Activated T-helper 1 cell treated with anti-CD3 and anti-CD28 coated beads, Interleukin-12 subunit alpha, Interleukin-12 subunit beta, Interleukin-2, Interleukin-4 antibody, amounts not matched to agents 30 ng/mL and 10 ng/mL and 1 ng/mL, durations not matched to agents 14 hours and 24 hours and 36 hours (primary cell): ENCODE measurements at regions not wholly inside any gene's neighbourhood (a gene's known extent, or its start where the extent isn't known, plus 50 kb on each side); places are given as distances from the start of the nearest gene placed in this dataset.

Experiments
- DNase-seq: peaks from one replicate; pipeline ENCODE4 v3.0.0; 2021; ENCODE audit warnings: low spot score
- H3K27ac Mint-ChIP-seq: one replicate; pipeline ENCODE4 v1.8.0; 2021; ENCODE audit warnings: mild to moderate bottlenecking, mixed read lengths
- H3K27me3 Mint-ChIP-seq: one replicate; pipeline ENCODE4 v1.8.0; 2022; ENCODE audit warnings: mild to moderate bottlenecking, moderate library complexity, mixed read lengths; ENCODE audit not compliant: insufficient read depth
- H3K36me3 Mint-ChIP-seq: one replicate; pipeline ENCODE4 v1.8.0; 2021; ENCODE audit warnings: low read depth, mixed read lengths
- H3K4me1 Mint-ChIP-seq: one replicate; pipeline ENCODE4 v1.8.0; 2021; ENCODE audit warnings: low read depth, mixed read lengths
- H3K4me3 Mint-ChIP-seq: one replicate; pipeline ENCODE4 v1.8.0; 2021; ENCODE audit warnings: mild to moderate bottlenecking, moderate library complexity, mixed read lengths
- H3K9me3 Mint-ChIP-seq: one replicate; pipeline ENCODE4 v1.8.0; 2021; ENCODE audit warnings: mixed read lengths
- intact Hi-C: fragments of 100-400 bp; cut with micrococcal nuclease; formaldehyde crosslinking; loops from one replicate; pipeline ENCODE4 v1.15.1; 2024

DNA sequence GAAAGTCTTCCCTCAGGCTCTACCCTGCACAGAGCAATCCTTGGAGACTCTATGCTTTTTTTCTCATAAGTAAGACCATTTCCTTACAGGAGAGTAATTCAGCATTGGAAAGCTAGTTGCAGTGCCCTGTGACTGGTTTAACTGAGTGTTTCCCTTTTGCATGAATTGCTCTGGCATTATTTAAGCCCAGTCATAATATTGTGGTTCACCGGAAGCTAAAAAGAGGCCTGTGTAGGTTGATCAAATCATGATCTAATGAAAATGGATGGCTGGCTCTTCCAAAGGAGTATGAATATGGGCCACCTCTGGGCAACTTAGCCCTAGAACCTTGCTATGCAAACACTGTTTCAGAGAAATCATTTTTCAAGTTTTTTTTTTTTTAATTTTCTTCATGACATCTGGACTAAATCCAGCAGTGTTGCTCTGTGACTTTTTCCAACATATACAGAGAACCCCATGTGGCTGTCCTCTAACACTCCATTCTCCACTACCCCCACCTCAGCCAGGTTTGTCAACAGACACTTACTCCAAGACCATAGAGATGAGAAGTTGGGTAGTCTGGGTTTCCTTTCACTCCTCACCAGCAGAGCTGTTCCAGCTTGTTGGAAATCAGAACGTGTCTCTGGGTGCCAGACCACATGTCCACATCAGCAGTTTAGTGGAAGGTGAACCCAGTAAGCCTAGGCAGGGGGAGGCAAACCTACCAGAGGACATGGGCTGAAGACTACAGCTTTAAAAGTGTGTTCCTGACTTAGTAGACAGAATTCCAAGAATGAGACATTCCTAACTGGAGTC is 175.2 kb upstream of the SLC14A2 start:
- intact Hi-C loops, result no loop called here
- no peaks in the 10 kb centered on the region for H3K4me1 Mint-ChIP-seq
- no peak overlapping the region for H3K27ac Mint-ChIP-seq
- H3K36me3 Mint-ChIP-seq, result no peaks in the 10 kb centered on the region
- H3K9me3 Mint-ChIP-seq, result no peaks in the 10 kb centered on the region
- H3K27me3 Mint-ChIP-seq, result peaks cover 6% of the 10 kb centered on the region
- no peak for DNase-seq
- H3K4me3 Mint-ChIP-seq, result no peak overlapping the region

DNA sequence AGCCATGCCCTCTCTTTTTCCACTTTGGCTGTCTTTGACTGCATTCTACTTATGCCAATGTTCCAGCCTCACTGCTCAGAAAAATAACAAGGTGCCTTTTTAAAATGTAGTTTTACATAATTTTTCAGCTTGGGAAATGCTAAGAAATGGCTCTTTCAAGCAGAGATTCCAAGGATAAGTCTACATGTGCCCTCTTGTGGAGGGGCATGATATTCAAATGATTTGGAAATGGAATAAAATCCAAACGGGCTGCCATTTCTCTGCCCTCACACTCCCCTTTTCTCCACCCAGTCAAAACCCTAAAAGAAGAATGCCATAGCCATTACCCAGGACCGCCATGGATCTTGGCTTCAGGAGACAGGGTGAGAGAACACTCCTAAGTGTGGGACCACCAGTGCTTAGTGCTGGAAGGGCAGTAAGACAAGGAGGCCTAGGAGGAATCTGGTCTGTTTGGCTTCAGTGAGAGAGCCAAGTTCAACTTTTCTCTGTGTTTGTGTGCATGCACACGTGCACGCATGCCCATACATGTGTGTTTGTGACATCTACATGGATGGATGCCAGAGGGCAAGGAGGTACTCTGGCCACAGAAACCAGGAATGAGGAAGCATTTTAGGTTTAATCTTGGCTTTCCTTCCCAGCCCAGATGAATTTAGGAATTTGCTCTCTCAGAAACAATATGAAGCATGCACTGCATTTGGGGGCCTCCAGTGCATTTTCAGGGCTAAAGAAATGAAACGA is 174.0 kb upstream of the SLC14A2 start:
- H3K9me3 Mint-ChIP-seq, result no peaks in the 10 kb centered on the region
- intact Hi-C loops, result no loop called here
- no peak for DNase-seq

DNA sequence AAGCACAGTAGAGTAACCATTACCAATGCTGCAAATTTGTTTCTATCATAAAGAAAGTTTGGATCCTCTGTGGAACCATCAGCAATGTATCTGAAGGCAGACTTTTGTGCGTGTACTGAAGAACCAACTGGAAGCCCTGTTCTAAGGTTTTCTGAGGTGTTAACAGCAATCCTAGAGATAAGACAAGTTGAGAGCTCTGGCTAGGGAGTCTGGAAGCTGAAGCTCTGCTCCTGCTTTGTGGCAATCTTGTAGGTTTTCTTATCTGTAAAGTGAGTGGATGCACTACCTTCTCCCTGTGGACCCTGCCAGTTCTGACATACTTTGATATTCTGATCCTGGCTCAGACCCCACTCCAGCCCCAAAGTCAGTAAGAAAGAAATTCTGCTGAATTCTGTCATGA is 171.2 kb upstream of the SLC14A2 start:
- no peaks in the 10 kb centered on the region for H3K9me3 Mint-ChIP-seq
- peaks cover 4% of the 10 kb centered on the region for H3K27me3 Mint-ChIP-seq
- H3K27ac Mint-ChIP-seq, result no peak overlapping the region
- no peaks in the 10 kb centered on the region for H3K4me1 Mint-ChIP-seq
- intact Hi-C loops, result no loop called here
- DNase-seq, result no peak
- no peak overlapping the region for H3K4me3 Mint-ChIP-seq
- no peaks in the 10 kb centered on the region for H3K36me3 Mint-ChIP-seq

More for the DNA sequence above, 174.0 kb upstream of the SLC14A2 start:
- Mint-ChIP-seq H3K36me3 (no peaks in the 10 kb centered on the region), H3K4me1 (no peaks in the 10 kb centered on the region), H3K27ac (no peak overlapping the region), H3K4me3 (no peak overlapping the region), H3K27me3 (peaks cover 6% of the 10 kb centered on the region)

DNA sequence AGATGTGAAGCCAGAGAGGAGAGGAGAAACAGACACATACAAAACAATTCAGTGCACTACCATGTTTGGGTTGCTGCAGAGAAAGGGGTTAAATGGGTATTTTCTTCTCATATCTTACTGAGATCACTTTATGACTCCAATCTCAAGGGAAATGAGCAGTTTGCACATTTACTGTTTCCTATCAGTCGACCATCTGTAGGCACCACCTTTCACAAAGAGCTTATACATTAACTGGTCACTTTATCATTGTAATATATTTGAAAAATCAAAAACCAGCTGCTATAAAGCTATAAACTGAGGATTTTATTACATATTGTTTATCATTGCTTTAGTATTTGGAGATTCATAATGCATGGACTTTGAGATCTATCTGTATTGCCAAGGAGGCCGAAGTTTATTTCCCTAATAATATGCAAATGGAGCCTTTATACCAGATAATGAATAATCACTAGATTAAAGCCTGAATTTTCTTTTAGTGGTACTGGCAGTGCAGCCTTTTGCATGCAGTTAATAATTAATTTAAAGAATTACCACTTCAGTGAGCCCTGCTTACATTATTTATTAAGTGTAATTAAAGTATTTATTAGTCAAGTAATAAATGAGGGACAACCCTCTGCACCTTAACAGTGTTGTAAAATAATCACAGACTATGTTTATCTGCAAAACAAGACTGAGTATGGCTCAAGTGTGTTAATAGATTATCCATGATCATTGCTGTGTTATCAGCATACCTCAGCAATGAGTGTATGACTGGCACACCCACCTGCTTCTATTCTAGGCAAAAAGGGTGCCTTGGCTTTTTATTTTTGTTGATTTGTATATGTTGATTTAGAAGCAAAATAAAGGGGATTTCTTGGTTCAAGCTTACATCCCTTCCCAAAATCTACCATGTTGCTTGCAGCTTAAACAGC is 167.7 kb upstream of the SLC14A2 start:
- H3K9me3 Mint-ChIP-seq, result no peaks in the 10 kb centered on the region
- H3K27me3 Mint-ChIP-seq, result peaks cover 4% of the 10 kb centered on the region
- no peaks in the 10 kb centered on the region for H3K4me1 Mint-ChIP-seq
- no peaks in the 10 kb centered on the region for H3K36me3 Mint-ChIP-seq
- no peak for DNase-seq
- intact Hi-C loops, result no loop called here
- no peak overlapping the region for H3K27ac Mint-ChIP-seq
- H3K4me3 Mint-ChIP-seq, result no peak overlapping the region

DNA sequence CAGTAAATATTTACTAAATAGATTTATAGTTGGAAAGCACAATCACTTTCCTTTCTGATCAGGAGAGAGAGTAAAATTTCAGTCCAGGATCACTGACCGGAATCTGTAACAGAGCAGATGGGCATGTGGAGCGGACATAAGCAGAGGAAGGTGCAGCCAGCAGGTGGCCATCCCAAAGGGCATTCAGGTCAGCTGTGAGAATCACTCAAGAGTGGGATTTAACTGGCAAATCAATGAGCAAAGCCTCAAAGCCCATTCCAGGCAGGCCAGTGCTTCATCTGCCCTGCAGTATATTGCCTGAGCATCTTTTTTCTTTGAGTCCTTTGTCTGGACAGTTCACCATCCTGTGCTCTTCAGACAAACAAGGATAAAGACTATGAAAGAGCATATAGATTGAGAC is 166.4 kb upstream of the SLC14A2 start:
- intact Hi-C loops, result no loop called here
- no peak overlapping the region for H3K4me3 Mint-ChIP-seq
- no peaks in the 10 kb centered on the region for H3K4me1 Mint-ChIP-seq
- no peak overlapping the region for H3K27ac Mint-ChIP-seq
- peaks cover 2% of the 10 kb centered on the region for H3K27me3 Mint-ChIP-seq
- no peaks in the 10 kb centered on the region for H3K36me3 Mint-ChIP-seq
- no peaks in the 10 kb centered on the region for H3K9me3 Mint-ChIP-seq
- DNase-seq, result no peak

DNA sequence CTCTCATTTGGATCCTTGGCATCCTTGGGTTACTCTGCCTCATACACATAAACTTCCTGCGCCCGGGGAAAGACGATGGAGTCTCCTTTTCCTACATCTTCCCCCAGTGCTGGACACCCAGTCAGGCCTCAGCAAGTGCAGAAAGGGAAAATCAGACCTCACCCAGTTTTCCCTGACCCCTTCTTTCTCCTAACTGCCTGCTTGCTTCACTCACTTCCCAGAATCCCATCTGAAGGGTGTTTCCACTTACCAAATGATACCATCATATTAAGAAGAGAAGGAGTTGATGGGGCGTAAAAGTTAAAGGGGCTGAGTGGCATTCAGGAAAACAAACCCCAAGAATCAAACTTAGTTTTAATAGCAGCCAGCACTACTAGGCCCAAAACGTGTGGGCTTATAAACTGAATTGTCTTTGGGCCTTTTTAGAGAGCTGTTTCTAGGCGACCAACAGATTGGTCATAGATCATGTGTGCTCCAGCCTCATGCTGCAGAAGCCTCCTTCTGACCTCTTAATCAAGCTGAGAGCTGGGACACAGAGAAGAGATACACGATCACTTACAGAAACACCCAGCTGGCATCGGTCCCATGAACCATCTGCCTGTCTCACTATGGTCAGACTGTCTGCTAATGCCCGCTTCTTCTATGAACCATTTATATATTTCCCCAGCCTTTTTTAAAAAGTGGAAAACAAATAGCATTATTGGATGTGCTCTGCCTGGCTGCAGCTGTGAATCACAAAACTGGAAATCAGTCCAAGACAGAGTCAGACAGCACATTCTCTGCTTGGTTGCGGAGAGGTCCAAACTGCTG is 165.7 kb upstream of the SLC14A2 start:
- intact Hi-C loops, result no loop called here
- Mint-ChIP-seq H3K4me3 (no peak overlapping the region), H3K27me3 (peaks cover 2% of the 10 kb centered on the region), H3K36me3 (no peaks in the 10 kb centered on the region), H3K27ac (no peak overlapping the region), H3K4me1 (no peaks in the 10 kb centered on the region), H3K9me3 (no peaks in the 10 kb centered on the region)
- no peak for DNase-seq

DNA sequence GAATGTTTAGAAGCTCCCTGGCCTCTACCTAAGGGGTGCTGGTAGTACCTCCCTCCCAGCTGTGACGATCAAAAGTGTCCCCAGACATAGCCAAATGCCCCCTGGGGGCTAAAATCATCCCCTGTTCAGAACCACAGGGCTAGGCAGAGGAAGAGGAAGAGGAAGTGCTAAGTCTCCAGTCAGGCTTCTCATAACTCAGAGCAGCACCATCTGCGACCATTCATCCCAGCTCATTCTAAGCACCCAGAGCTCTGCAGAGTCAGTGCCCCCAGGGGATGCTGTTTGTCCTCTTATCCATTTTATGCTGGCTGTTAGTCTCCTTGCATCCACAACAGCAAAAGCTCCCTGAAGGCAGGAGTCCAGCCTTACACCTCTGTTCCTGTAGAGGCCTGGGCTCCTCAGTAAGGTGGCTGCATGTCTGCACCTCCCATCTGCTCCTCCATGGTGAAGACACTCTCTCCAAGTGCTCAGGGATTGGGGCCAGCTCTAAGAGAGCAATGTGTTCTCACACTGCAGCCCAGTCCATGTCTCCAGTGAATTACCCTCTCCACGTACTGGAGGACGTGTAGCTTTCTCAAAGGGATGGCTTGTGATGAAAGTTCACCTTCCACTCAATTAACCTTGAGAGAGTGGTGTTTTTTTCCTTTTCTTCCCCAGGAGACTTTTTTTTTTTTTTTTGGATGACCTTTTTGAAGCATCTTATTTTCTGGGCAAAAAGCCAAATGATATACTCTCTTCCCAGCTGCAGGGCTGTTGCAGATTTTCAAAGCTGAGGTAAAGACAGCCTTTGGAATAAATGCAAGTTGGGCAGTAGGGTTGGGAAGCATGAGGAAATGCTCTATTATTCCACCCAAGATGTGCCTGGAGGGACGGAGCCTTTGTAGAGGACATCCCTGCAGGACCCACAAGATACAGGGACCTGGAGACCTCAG is 158.9 kb upstream of the SLC14A2 start:
- Mint-ChIP-seq H3K27ac (no peak overlapping the region), H3K4me1 (no peaks in the 10 kb centered on the region)
- intact Hi-C loops, result no loop called here

DNA sequence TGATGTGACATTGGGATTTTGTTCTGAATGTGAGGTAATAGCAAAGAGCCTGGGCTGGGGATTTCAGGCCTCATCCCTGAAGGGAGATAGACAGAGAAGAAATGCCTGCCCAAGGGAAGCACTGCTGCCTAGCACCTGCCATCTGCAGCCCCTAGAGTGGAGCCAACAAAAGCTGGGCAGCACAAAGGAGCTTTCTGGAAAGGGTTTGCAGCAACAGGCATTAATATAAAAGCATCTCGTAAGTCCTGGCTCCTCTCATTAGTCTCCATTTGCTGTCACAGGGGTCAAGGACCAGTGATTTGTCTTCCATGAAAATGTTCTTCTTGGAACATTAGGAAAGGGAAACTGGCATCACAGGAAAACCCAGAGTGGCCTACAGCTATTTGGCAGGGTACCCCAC is 157.2 kb upstream of the SLC14A2 start:
- Mint-ChIP-seq H3K4me1 (no peaks in the 10 kb centered on the region), H3K27me3 (peaks cover 2% of the 10 kb centered on the region), H3K36me3 (no peaks in the 10 kb centered on the region), H3K27ac (no peak overlapping the region), H3K9me3 (no peaks in the 10 kb centered on the region), H3K4me3 (no peak overlapping the region)
- intact Hi-C loops, result no loop called here
- DNase-seq, result no peak

More for the DNA sequence above, 158.9 kb upstream of the SLC14A2 start:
- no peak for DNase-seq
- no peaks in the 10 kb centered on the region for H3K9me3 Mint-ChIP-seq
- H3K36me3 Mint-ChIP-seq, result no peaks in the 10 kb centered on the region
- H3K27me3 Mint-ChIP-seq, result no peaks in the 10 kb centered on the region
- H3K4me3 Mint-ChIP-seq, result no peak overlapping the region

DNA sequence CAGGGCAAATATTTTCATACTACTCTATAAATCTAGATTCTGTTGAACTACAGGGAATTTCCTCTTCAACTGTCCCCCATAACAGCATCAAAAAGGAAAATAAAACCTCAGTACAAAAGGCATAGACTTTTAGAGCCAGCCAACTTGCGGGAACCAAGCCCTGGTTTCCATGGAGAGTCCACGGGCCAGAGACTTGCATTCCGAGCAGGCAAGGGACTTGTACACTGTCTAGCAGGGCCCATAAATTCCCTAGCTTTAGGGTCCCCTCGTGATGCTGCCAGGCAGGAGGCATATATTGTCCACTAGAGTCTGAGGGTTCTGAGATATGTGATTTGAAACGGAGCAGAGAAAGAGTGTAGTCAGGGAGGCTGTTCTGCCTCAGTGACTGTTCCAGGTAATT is 153.1 kb upstream of the SLC14A2 start:
- no peak overlapping the region for H3K27ac Mint-ChIP-seq
- H3K4me1 Mint-ChIP-seq, result no peaks in the 10 kb centered on the region
- H3K27me3 Mint-ChIP-seq, result peaks cover 2% of the 10 kb centered on the region
- H3K36me3 Mint-ChIP-seq, result no peaks in the 10 kb centered on the region
- intact Hi-C loops, result no loop called here
- H3K4me3 Mint-ChIP-seq, result no peak overlapping the region
- no peak for DNase-seq
- H3K9me3 Mint-ChIP-seq, result no peaks in the 10 kb centered on the region

DNA sequence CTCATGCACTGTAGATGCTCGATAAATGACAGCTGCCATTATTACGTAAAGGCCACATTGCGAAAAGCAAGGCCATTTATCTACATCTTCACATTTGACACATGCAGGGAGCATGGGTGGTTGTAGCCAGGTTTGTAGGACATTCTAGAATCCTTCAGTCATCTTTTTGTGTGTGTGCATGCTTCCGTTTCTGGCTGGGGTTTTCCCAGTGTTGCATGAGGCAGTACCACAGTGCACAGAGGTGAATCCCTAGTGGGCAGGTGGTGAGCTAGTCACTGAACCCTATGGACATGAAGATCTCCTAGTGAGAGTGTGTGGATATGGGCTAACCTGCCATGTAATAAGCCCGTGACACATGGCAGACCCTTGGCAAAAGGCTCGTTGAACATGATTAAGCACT is 151.8 kb upstream of the SLC14A2 start:
- H3K27me3 Mint-ChIP-seq, result peaks cover 2% of the 10 kb centered on the region
- DNase-seq, result no peak
- H3K4me3 Mint-ChIP-seq, result no peak overlapping the region
- no peaks in the 10 kb centered on the region for H3K9me3 Mint-ChIP-seq
- H3K4me1 Mint-ChIP-seq, result no peaks in the 10 kb centered on the region
- no peaks in the 10 kb centered on the region for H3K36me3 Mint-ChIP-seq
- intact Hi-C loops, result no loop called here
- no peak overlapping the region for H3K27ac Mint-ChIP-seq

DNA sequence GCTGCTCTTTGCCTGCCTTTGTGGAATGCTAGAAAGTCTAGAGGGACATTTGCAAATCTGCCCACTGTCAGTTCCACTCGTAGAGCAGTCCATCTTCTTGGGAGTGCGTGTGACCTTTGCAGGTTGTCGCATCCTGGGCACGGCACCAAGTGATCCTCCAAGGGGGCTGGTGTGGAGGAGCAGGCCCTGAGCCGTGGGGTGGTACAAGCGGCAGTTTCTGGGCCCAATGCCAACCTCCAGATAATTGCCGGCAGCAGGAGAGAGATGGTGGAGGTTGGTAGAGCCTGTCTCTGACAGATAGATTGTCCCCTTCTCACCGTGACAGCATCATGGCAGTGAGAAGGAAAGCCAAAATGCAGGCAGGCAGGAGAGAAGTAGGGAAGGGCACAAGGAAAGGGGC is 150.7 kb upstream of the SLC14A2 start:
- Mint-ChIP-seq H3K4me3 (no peak overlapping the region), H3K9me3 (no peaks in the 10 kb centered on the region), H3K36me3 (no peaks in the 10 kb centered on the region), H3K27me3 (peaks cover 2% of the 10 kb centered on the region), H3K27ac (no peak overlapping the region), H3K4me1 (no peaks in the 10 kb centered on the region)
- intact Hi-C loops, result no loop called here
- DNase-seq, result no peak
